NCI-H526 (cell line): ENCODE measurements at regions not wholly inside any gene's neighbourhood (a gene's known extent, or its start where the extent isn't known, plus 50 kb on each side); places are given as distances from the start of the nearest gene placed in this dataset.

ENCODE experiments used
- DNase-seq, 2 experiments: peaks; one replicate each; lab custom pipeline; 2025; lab: John Stamatoyannopoulos, UW

DNA sequence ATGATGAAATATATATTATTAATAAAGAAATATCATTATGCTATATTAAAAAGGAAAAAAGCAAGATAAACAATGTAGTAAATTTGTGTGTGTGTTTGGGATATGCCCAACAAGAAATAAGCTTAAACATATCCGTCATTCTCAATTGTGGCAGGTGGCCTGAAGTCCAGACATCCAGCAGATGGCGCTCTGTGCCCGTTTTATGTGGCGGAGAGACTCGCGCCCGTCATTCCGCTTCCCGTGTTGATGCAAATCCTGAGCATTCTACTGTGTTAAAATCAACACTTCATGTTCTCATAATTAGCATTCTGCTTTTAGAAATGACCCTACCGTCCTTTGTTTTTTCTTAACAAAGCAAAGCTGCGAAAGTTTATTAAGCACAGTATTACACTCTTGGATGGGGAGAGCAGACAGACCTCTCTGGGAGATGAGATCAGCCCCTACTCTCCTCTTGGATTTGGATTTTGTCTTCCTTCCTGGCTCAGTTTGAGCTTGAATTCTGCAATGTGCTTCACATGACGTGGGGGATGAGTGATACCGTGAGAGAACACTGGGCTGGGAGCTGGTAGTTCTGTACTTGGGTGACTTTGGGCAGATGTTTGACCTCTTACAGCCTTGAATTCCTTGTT lies 125.8 kb downstream of the MCHR2 start:
- peak; percentile 48 to 86 for DNase-seq
